ENCODE measurements at regions not wholly inside any gene's neighbourhood (a gene's known extent, or its start where the extent isn't known, plus 50 kb on each side); places are given as distances from the start of the nearest gene placed in this dataset.

- no peak for DNase-seq (ENCODE audit: low read depth in 2 of 3, low spot score in 2 of 3)
Observed at GRCh38 chr13:78719367-78719766, 60.4 kb upstream of the OBI1 start.

GRCh38 chr13:78714717-78715116 is 55.8 kb upstream of the OBI1 start:
- DNase-seq (ENCODE audit: low read depth in 2 of 3, low spot score in 2 of 3) = no peak

GRCh38 chr13:78712831-78713230 is 53.9 kb upstream of the OBI1 start:
- DNase-seq (ENCODE audit: low read depth in 2 of 3, low spot score in 2 of 3) = no peak

- DNase-seq (ENCODE audit: low read depth in 2 of 3, low spot score in 2 of 3) = no peak
Observed at GRCh38 chr13:78709028-78709427, 50.1 kb upstream of the OBI1 start.

Data from hematopoietic multipotent progenitor cell (in vitro differentiated cells).